ENCODE measurements at regions not wholly inside any gene's neighbourhood (a gene's known extent, or its start where the extent isn't known, plus 50 kb on each side); places are given as distances from the start of the nearest gene placed in this dataset.

DNA sequence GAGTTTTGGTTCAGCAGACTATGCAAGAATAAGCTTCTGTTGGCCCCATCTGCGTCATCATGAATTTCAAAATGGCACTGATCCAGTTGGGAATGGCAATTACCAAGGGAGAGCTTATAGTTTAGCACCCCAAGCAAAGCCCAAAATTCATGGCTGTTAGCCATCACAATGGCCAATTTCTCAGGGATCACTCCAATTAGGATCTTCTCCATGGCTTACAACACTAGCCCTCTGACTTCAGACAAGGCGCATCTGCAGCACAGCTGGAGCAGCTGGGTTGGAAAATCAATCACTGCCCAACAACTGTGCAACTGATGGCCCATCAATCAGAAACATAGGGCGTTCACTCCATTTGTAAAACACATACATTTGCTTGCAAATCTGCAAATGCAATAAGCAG is 273.6 kb downstream of the SRBD1 start:
- Mint-ChIP-seq H3K4me1 (no peaks in the 10 kb centered on the region), H3K27ac (no peak overlapping the region), H3K36me3 (ENCODE audit: low read depth) (no peaks in the 10 kb centered on the region), H3K27me3 (peaks cover 2% of the 10 kb centered on the region), H3K9me3 (peaks cover 3% of the 10 kb centered on the region), H3K4me3 (no peak overlapping the region)
- no peak for ATAC-seq
- DNase-seq: no peak

DNA sequence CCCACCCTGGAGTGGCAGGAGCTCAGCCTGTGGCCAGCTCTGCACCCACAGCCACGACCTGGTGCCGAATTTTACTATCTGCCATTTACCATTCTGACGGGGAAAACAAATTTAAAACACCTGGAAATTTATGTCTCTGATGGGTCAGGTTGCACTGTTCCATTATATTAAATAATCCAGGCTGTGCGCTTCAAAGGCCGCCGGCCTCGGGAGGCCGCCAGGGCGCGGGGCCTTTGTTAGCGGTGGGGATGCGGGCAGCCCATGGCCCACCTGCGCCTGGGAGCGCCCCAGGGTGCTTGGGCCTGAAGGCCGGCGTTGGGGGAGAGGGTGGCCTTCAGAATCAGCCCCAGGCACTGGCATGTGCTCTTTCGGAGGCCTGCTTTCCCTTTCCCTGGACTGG is 276.9 kb downstream of the SRBD1 start:
- DNase-seq (no peak), ATAC-seq (no peak)
- H3K27ac Mint-ChIP-seq: no peak overlapping the region
- no peaks in the 10 kb centered on the region for H3K36me3 Mint-ChIP-seq (ENCODE audit: low read depth)
- H3K4me3 Mint-ChIP-seq: no peak overlapping the region
- H3K4me1 Mint-ChIP-seq: no peaks in the 10 kb centered on the region
- H3K27me3 Mint-ChIP-seq: no peaks in the 10 kb centered on the region
- H3K9me3 Mint-ChIP-seq: no peaks in the 10 kb centered on the region

GRCh38 chr2:45332567-45332966 is 278.5 kb downstream of the SRBD1 start:
- Mint-ChIP-seq H3K9me3 (no peaks in the 10 kb centered on the region), H3K27ac (no peak overlapping the region), H3K4me3 (no peak overlapping the region), H3K4me1 (no peaks in the 10 kb centered on the region), H3K36me3 (ENCODE audit: low read depth) (no peaks in the 10 kb centered on the region), H3K27me3 (peaks cover 5% of the 10 kb centered on the region)
- ATAC-seq (no peak), DNase-seq (no peak)

DNA sequence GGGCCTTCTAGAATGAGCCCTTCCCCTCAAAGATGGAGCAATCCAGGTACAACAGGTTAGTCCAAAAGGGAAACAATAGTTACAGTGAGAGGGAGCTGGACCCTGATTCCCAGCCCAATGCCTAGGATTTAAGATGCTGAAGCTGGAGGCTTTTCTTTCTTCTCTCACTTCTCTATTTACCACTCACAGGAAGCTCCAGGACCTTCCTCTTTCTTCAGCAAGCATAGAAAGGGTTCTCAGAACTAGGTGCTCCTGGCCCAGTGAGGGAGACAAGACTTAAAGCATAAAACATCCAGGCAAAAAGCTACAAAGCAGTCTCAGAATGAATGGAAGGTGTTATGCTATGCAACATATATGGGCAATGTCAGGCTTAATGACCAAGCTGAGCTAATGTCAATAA is 279.0 kb downstream of the SRBD1 start:
- Mint-ChIP-seq H3K4me3 (no peak overlapping the region), H3K9me3 (no peaks in the 10 kb centered on the region), H3K27ac (no peak overlapping the region), H3K4me1 (no peaks in the 10 kb centered on the region), H3K27me3 (peaks cover 9% of the 10 kb centered on the region), H3K36me3 (ENCODE audit: low read depth) (no peaks in the 10 kb centered on the region)
- DNase-seq: no peak
- no peak for ATAC-seq

DNA sequence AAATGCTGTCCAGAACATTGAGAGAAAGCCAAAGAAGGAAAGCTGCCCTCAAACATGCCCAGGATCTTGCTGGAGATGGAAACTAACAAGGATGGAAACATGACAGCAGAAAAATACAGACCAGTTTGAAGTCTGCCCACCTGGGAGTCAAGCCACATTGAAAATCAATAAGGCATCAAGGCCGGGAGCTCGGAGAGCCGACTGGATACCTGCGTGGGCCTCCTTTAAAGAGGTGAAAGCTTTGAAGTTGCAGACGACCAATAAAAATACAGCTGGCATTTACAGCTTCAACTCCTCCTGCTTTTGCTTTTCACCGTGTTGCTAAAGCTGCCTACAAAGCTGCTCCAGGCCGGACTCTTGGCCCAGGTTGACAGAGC is 279.7 kb downstream of the SRBD1 start:
- DNase-seq (no peak), ATAC-seq (no peak)
- H3K4me1 Mint-ChIP-seq: no peaks in the 10 kb centered on the region
- H3K4me3 Mint-ChIP-seq: no peak overlapping the region
- H3K27me3 Mint-ChIP-seq: peaks cover 9% of the 10 kb centered on the region
- H3K9me3 Mint-ChIP-seq: no peaks in the 10 kb centered on the region
- H3K27ac Mint-ChIP-seq: no peak overlapping the region
- no peaks in the 10 kb centered on the region for H3K36me3 Mint-ChIP-seq (ENCODE audit: low read depth)

- DNase-seq: no peak
- peaks cover 9% of the 10 kb centered on the region for H3K27me3 Mint-ChIP-seq
- no peak overlapping the region for H3K27ac Mint-ChIP-seq
- ATAC-seq: no peak
- H3K4me3 Mint-ChIP-seq: no peak overlapping the region
- H3K4me1 Mint-ChIP-seq: no peaks in the 10 kb centered on the region
- H3K36me3 Mint-ChIP-seq (ENCODE audit: low read depth): no peaks in the 10 kb centered on the region
- H3K9me3 Mint-ChIP-seq: no peaks in the 10 kb centered on the region
Measured at GRCh38 chr2:45330637-45331409, 280.2 kb downstream of the SRBD1 start.

- no peaks in the 10 kb centered on the region for H3K9me3 Mint-ChIP-seq
- no peak overlapping the region for H3K4me3 Mint-ChIP-seq
- H3K27ac Mint-ChIP-seq: no peak overlapping the region
- ATAC-seq (no peak), DNase-seq (no peak)
- no peaks in the 10 kb centered on the region for H3K36me3 Mint-ChIP-seq (ENCODE audit: low read depth)
- peaks cover 9% of the 10 kb centered on the region for H3K27me3 Mint-ChIP-seq
- H3K4me1 Mint-ChIP-seq: no peaks in the 10 kb centered on the region
Measured at GRCh38 chr2:45330108-45330507, 281.0 kb downstream of the SRBD1 start.

- DNase-seq (no peak), ATAC-seq (no peak)
- peaks cover 9% of the 10 kb centered on the region for H3K27me3 Mint-ChIP-seq
- H3K36me3 Mint-ChIP-seq (ENCODE audit: low read depth): no peaks in the 10 kb centered on the region
- H3K27ac Mint-ChIP-seq: no peak overlapping the region
- no peaks in the 10 kb centered on the region for H3K4me1 Mint-ChIP-seq
- no peaks in the 10 kb centered on the region for H3K9me3 Mint-ChIP-seq
- H3K4me3 Mint-ChIP-seq: no peak overlapping the region
Measured at GRCh38 chr2:45329045-45329677, 281.9 kb downstream of the SRBD1 start.

DNA sequence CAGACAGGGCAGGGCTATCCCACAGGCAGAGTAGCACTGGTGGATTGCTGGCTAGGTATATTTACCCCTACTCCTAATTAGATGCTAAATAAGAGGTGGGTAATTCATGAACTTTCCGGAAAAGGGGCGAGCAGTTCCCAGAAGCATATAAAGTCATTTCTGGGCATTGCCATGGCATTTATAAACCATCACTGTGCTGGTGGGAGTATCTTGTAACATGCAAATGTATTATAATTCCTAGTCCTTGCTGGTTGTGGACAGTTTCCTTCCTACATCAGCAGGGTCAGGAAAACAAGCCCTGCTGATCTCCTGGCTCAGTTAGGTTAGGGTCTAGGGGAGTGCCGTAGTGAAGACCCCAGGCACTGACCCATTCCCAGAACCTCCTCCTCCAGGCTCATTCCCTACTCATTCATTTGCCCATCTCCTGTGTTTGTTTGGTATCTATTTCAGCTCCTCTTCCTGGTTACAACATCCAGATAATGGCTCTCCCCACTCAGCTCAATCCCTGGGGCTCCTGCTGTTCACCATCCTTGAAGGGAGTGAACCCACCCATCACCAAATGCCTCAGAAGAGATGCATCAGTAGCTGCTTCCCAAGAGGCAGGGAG is 282.7 kb downstream of the SRBD1 start:
- H3K9me3 Mint-ChIP-seq: peaks cover 5% of the 10 kb centered on the region
- ATAC-seq (no peak), DNase-seq (no peak)
- no peak overlapping the region for H3K27ac Mint-ChIP-seq
- no peak overlapping the region for H3K4me3 Mint-ChIP-seq
- no peaks in the 10 kb centered on the region for H3K36me3 Mint-ChIP-seq (ENCODE audit: low read depth)
- peaks cover 9% of the 10 kb centered on the region for H3K27me3 Mint-ChIP-seq
- no peaks in the 10 kb centered on the region for H3K4me1 Mint-ChIP-seq

- H3K36me3 Mint-ChIP-seq (ENCODE audit: low read depth): no peaks in the 10 kb centered on the region
- H3K4me1 Mint-ChIP-seq: no peaks in the 10 kb centered on the region
- peaks cover 5% of the 10 kb centered on the region for H3K9me3 Mint-ChIP-seq
- no peak overlapping the region for H3K27ac Mint-ChIP-seq
- peaks cover 6% of the 10 kb centered on the region for H3K27me3 Mint-ChIP-seq
- DNase-seq (no peak), ATAC-seq (no peak)
- no peak overlapping the region for H3K4me3 Mint-ChIP-seq
Measured at GRCh38 chr2:45323344-45323743, 287.7 kb downstream of the SRBD1 start.

DNA sequence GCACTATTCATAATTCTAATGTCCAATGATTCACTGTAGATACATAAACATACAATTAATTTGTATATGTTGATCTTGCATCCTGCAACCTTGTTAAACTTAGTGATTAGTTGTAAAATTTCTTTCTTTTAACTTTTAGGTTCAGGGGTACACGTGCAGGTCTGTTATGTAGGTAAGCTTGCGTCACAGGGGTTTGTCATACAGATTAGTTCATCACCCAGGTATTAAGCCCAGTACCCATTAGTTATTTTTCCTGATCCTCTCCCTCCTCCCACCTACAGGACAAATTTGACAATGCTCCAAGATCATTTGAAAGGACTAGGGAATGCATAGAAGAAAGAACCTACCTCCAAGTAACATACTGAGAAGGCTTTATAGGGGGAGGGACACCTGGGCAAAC is 290.1 kb downstream of the SRBD1 start:
- Mint-ChIP-seq H3K27ac (no peak overlapping the region), H3K4me1 (no peaks in the 10 kb centered on the region), H3K4me3 (no peak overlapping the region), H3K27me3 (no peaks in the 10 kb centered on the region), H3K36me3 (ENCODE audit: low read depth) (no peaks in the 10 kb centered on the region), H3K9me3 (peaks cover 5% of the 10 kb centered on the region)
- DNase-seq: no peak
- no peak for ATAC-seq

- no peak overlapping the region for H3K27ac Mint-ChIP-seq
- H3K4me1 Mint-ChIP-seq: no peaks in the 10 kb centered on the region
- H3K36me3 Mint-ChIP-seq (ENCODE audit: low read depth): no peaks in the 10 kb centered on the region
- DNase-seq (no peak), ATAC-seq (no peak)
- no peak overlapping the region for H3K4me3 Mint-ChIP-seq
- H3K9me3 Mint-ChIP-seq: peaks cover 5% of the 10 kb centered on the region
- H3K27me3 Mint-ChIP-seq: no peaks in the 10 kb centered on the region
Measured at GRCh38 chr2:45319683-45320455, 291.2 kb downstream of the SRBD1 start.

DNA sequence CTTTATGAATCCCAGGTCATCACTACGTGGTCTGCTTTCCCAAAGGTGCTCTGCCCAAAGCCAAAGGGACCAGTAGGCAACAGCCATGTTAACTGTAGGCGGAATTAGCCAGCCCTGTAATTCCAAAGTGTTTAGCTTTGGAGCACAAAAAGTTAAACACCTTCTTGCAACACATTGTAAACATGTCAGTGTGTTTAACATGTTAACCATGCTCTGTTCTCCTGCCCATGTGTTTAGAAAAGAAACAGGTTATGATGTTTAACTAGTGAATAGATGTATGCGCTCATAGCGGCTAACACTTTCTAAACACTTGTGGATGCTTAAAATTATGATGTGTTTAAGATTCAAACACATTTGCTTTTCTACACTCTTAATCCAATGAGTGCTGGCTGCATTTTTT is 292.4 kb downstream of the SRBD1 start:
- Mint-ChIP-seq H3K27ac (no peak overlapping the region), H3K27me3 (no peaks in the 10 kb centered on the region), H3K4me3 (no peak overlapping the region), H3K36me3 (ENCODE audit: low read depth) (no peaks in the 10 kb centered on the region), H3K9me3 (peaks cover under 1% of the 10 kb centered on the region), H3K4me1 (no peaks in the 10 kb centered on the region)
- ATAC-seq (no peak), DNase-seq (no peak)

DNA sequence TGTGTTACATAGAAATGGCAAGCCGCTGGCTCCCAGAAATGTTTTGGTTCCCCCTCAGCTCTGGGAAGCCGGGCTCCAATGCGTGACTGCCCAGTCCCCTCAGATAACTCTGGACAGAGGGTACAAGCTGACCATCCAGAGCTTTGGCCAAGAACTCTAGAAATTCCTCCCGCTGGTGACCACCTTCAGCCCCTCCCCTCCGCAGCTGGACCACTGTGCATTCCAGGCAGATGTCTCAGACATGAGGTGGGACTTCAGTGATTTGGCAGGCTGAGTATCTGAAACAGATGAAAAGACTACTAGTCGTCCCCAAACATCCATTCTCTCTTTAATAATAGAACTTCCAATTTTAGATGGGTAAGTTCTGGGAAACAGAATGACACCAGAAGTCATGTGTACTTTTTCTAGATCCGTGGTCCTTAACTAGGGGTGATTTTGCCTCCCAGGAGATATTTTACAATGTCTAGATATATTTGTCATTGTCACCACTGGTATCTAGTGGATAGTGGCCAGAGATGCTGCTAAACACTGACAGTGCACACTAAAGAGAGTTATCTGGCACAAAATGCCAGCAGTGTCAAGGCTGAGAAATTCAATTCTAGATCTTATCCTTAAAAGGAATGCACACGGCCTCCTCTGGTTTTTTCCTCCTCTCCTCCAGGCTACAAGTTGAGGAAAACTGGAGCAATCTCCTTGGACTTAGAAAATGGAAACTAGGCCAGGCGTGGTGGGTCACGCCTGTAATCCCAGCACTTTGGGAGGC is 294.3 kb downstream of the SRBD1 start:
- Mint-ChIP-seq H3K27ac (no peak overlapping the region), H3K4me3 (no peak overlapping the region), H3K27me3 (no peaks in the 10 kb centered on the region), H3K9me3 (no peaks in the 10 kb centered on the region), H3K36me3 (ENCODE audit: low read depth) (no peaks in the 10 kb centered on the region), H3K4me1 (no peaks in the 10 kb centered on the region)
- ATAC-seq (no peak), DNase-seq (no peak)

Measured in activated naive CD8-positive, alpha-beta T cell treated with anti-CD3 and anti-CD28 coated beads, Interleukin-2, amount 50 U/mL, for 24 hours (primary cell).